ENCODE measurements at regions not wholly inside any gene's neighbourhood (a gene's known extent, or its start where the extent isn't known, plus 50 kb on each side); places are given as distances from the start of the nearest gene placed in this dataset.

- DNase-seq = no peak
- intact Hi-C loops (cut with DNase I; ENCODE audit: low total_unique reads) = no loop called here
- H3K27ac ChIP-seq = no peak overlapping the region
- no peak overlapping the region for H3K4me3 ChIP-seq
- 64 to 72% methylated on average over 9 of the region's 9 CpGs for WGBS, 2 donors
- H3K27me3 ChIP-seq = no peaks in the 10 kb centered on the region
- H3K9me3 ChIP-seq = no peaks in the 10 kb centered on the region
- H3K36me3 ChIP-seq (ENCODE audit: low read depth, missing control alignments) = no peaks in the 10 kb centered on the region
- H3K4me1 ChIP-seq = no peaks in the 10 kb centered on the region
- TF ChIP-seq POLR2A (IDR thresholded peaks at IDR 0.05) (no peak), CTCF (IDR thresholded peaks at IDR 0.05) (no peak)
Observed at GRCh38 chr15:70477750-70478250, 285.6 kb downstream of the UACA start.

- intact Hi-C loops (cut with DNase I; ENCODE audit: low total_unique reads) = no loop called here
- TF ChIP-seq POLR2A (IDR thresholded peaks at IDR 0.05) = no peak
- TF ChIP-seq CTCF (IDR thresholded peaks at IDR 0.05) = no peak
- no peak for DNase-seq
- Histone ChIP-seq H3K9me3 (no peaks in the 10 kb centered on the region), H3K4me3 (no peak overlapping the region), H3K4me1 (no peaks in the 10 kb centered on the region), H3K36me3 (ENCODE audit: low read depth, missing control alignments) (no peaks in the 10 kb centered on the region), H3K27me3 (no peaks in the 10 kb centered on the region), H3K27ac (no peak overlapping the region)
- 92 to 96% methylated on average over 5 of the region's 5 CpGs for WGBS, 2 donors
Observed at GRCh38 chr15:70476441-70476840, 286.9 kb downstream of the UACA start.

GRCh38 chr15:70475921-70476320, 287.4 kb downstream of the UACA start:
- no peaks in the 10 kb centered on the region for H3K4me1 ChIP-seq
- no peak overlapping the region for H3K27ac ChIP-seq
- H3K4me3 ChIP-seq = no peak overlapping the region
- no peaks in the 10 kb centered on the region for H3K27me3 ChIP-seq
- DNase-seq = no peak
- H3K9me3 ChIP-seq = no peaks in the 10 kb centered on the region
- TF ChIP-seq POLR2A (IDR thresholded peaks at IDR 0.05) (no peak), CTCF (IDR thresholded peaks at IDR 0.05) (no peak)
- H3K36me3 ChIP-seq (ENCODE audit: low read depth, missing control alignments) = no peaks in the 10 kb centered on the region
- intact Hi-C loops (cut with DNase I; ENCODE audit: low total_unique reads) = no loop called here

GRCh38 chr15:70475407-70475781, 288.0 kb downstream of the UACA start:
- no peak overlapping the region for H3K4me3 ChIP-seq
- H3K9me3 ChIP-seq = no peaks in the 10 kb centered on the region
- no peak for TF ChIP-seq CTCF (IDR thresholded peaks at IDR 0.05)
- no peak for TF ChIP-seq POLR2A (IDR thresholded peaks at IDR 0.05)
- no peaks in the 10 kb centered on the region for H3K27me3 ChIP-seq
- 85 to 86% methylated on average over 7 of the region's 7 CpGs for WGBS, 2 donors
- no peaks in the 10 kb centered on the region for H3K36me3 ChIP-seq (ENCODE audit: low read depth, missing control alignments)
- H3K4me1 ChIP-seq = no peaks in the 10 kb centered on the region
- H3K27ac ChIP-seq = no peak overlapping the region
- no peak for DNase-seq
- intact Hi-C loops (cut with DNase I; ENCODE audit: low total_unique reads) = no loop called here
